HG02870 (cell line): ENCODE measurements at regions not wholly inside any gene's neighbourhood (a gene's known extent, or its start where the extent isn't known, plus 50 kb on each side); places are given as distances from the start of the nearest gene placed in this dataset.
"Not testable (repeated sequence)": the region's sequence is repeated elsewhere in the genome, so short reads cannot be mapped to it uniquely, and the experiment has no call there.

Experiments used
- ATAC-seq: cut with Tn5 transposase; IDR thresholded peaks from one replicate; pipeline ENCODE4 v1.9.1; 2021; ENCODE audit warnings: mild to moderate bottlenecking, moderate library complexity; ENCODE audit not compliant: unreplicated experiment

DNA sequence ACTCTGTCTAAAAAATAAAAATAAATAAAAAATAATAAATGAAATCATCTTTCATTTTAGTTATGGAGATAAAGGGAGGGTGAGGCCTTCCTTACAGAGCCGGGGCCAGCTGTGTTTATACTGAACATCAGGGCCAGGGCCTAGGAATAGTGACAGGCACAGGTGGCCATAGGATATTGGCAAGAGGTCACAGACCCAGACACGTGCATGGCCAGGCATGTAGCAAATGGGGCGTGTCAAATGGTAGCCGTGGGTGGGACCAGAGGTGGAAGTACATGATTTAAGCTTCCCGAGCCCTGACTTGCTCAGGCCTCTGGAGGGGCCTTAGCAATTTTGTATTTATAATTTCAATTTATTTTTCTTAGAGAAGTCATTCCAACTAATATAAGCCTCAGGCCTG is 353.0 kb downstream of the ANKRD30A start:
- no peak for ATAC-seq

DNA sequence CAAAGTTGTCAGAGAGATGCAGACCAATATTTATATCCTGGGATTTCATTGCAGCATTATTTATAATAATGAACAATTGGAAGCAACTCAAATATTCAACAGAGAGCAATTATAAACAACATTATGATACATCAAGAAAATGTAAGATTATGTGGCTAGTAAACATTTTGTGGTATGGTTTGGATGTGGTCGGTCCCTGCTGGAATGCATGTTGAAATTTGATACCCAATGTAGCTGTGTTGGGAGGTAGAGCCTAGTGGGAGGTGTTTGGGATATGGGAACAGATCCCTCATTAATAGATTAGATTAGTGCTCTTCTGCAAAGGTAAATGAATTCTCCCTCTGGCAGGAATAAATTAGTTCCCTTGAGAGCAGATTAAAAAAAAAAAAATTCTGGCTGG is 350.9 kb downstream of the ANKRD30A start:
- ATAC-seq: no peak

- no peak for ATAC-seq
These were observed 349.2 kb downstream of the ANKRD30A start for GRCh38 chr10:37474645-37475044.

- ATAC-seq: no peak
These were observed 348.5 kb downstream of the ANKRD30A start for GRCh38 chr10:37473906-37474305.

DNA sequence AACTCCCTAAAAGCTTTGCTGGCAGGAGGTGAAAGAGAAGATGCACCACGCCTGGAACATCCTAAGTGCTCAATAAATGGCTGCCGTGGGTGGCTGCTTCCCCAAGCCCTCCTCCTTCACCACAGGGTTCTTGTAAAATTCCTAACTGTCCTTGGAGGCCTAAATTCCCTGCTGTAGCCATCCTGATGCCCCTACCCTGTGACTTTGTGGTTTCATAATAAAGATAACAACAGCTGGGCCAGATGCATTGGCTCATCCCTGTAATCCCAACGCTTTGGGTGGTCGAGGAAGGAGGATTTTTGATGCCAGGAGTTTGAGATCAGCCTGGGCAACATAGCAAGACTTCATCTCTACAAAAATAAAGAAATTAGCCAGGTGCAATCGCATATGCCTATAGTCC is 341.8 kb downstream of the ANKRD30A start:
- ATAC-seq: no peak

DNA sequence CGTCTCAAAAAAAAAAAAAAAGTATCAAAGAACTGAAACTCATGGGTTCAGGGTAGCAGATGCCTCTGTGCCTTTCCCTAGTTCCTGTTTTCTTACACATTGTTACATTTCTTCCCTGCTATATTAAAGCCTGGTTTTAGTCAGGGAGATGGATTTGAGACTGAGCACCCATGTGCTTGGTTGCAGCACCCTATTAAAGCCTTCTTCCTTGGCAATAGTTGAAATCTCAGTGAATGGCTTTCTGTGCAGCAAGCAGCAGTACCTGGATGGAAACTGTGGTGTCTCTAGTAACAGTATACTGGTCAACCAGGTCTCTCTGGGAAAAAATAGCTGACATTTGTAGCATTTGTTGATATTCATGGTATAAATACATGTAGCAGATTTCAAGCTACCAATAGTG is 331.1 kb downstream of the ANKRD30A start:
- ATAC-seq: no peak

DNA sequence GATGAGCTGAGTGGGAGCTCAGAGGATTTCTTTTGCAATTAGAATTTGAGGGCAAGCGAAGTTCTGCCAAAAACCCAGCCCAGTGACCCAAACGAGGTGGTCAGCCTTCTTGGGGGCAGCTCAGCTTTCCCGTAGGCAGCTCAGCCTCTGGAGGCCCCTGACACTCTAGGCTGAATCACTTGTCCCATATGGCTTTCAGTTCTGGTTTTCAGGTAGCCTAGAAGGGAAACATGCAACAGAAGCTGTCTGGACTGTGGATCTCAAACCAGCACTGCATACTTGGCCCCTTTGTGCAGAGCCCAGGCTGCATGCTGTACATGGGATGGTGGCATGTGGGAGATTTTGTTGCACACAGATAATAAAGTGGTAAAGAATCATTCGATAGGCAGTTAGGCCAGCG is 322.8 kb downstream of the ANKRD30A start:
- no peak for ATAC-seq

GRCh38 chr10:37442882-37443281 is 317.5 kb downstream of the ANKRD30A start:
- no peak for ATAC-seq

- not testable (repeated sequence) for ATAC-seq
These were observed 315.8 kb downstream of the ANKRD30A start for GRCh38 chr10:37441224-37441623.

DNA sequence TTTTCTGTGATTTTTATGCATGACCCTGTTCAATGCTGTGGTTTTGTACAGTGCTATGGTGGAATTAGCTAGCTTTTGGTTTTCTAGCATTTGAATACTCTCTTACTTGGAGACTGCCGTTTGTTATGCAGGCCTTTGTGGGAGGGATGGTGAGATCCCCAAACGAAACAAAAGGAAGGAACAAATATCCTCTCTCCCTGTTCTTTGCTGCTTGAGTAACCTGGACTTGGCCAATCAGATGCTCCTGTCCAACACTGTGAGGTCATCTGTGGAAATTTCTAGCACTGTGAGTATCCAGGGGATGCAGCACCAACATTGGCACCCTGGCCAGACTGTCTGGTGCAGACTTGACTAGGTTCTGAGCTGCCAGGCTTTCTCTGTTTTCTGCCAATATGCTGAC is 314.4 kb downstream of the ANKRD30A start:
- ATAC-seq: no peak

DNA sequence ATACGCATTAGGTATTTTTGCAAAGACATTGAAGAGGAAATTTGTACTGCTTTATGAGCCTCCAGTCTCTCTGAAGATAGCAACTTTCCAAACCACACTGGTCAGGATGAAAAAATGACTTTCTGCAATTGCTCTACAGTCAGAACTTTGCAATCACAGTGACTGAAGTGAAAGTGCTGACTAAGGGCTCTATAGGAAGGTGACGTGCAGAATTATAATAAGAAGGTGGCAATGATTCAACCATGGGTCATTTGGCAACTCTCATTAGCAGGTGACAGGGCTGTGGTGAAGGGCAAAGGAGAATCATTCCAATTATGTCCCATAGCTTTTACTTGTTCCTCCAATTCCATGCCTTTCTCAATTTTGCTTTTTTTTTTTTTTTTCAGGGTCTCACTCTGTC is 311.0 kb downstream of the ANKRD30A start:
- no peak for ATAC-seq

DNA sequence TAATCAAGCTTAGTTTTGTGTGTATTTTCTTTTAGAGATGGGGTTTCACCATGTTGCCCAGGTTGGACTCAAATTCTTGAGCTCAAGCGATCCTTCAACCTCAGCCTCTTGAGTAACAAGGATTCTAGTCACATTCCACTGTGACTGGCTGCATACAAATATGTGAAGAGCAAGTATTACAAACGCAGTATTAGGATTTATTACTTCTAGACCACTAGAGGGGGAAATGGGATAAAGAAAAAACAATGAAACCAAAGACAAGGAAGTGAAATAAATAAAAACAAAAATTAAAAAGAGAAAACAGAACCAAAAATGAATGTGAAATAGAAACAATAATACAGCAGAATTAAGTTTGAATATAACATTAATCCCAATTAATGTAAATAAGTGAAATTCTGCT is 308.7 kb downstream of the ANKRD30A start:
- no peak for ATAC-seq
